GM06990 (cell line): ENCODE measurements at regions not wholly inside any gene's neighbourhood (a gene's known extent, or its start where the extent isn't known, plus 50 kb on each side); places are given as distances from the start of the nearest gene placed in this dataset.

Source experiments
- DNase-seq: peaks from one replicate; pipeline ENCODE4 v3.0.0-alpha.2; 2011; ENCODE audit not compliant: insufficient read length; ENCODE audit errors: extremely low read depth
- H3K27me3 ChIP-seq: replicated peaks from 2 replicates; pipeline ENCODE4 v1.6.0; 2011; ENCODE audit warnings: low read length; ENCODE audit not compliant: control insufficient read depth, insufficient read depth
- H3K36me3 ChIP-seq: 2 replicates; pipeline ENCODE4 v1.5.1; 2011; ENCODE audit warnings: low read length; ENCODE audit not compliant: control insufficient read depth, insufficient read depth
- H3K4me3 ChIP-seq: replicated peaks from 2 replicates; pipeline ENCODE4 v1.5.1; 2011; ENCODE audit warnings: low read depth, mild to moderate bottlenecking, control low read depth, low read length
- CTCF ChIP-seq: IDR thresholded peaks from 2 replicates; pipeline ENCODE4 v1.5.1; 2011; ENCODE audit warnings: low read length, control low read depth, mild to moderate bottlenecking, inconsistent platforms; ENCODE audit not compliant: insufficient read depth, poor library complexity, severe bottlenecking

GRCh38 chr9:89868100-89868499, 263.3 kb downstream of the GADD45G start:
- DNase-seq, result no peak
- Histone ChIP-seq H3K27me3 (no peaks in the 10 kb centered on the region; the same call in none of the 2 replicates), H3K4me3 (no peak overlapping the region), H3K36me3 (no peaks in the 10 kb centered on the region)
- TF ChIP-seq CTCF, result no peak

- H3K4me3 ChIP-seq, result no peak overlapping the region
- H3K36me3 ChIP-seq, result no peaks in the 10 kb centered on the region
- no peak for DNase-seq
- no peaks in the 10 kb centered on the region; the same call in none of the 2 replicates for H3K27me3 ChIP-seq
- TF ChIP-seq CTCF, result no peak
These were observed 265.2 kb downstream of the GADD45G start for GRCh38 chr9:89869793-89870580.

- DNase-seq, result no peak
- Histone ChIP-seq H3K27me3 (no peaks in the 10 kb centered on the region; the same call in none of the 2 replicates), H3K36me3 (no peaks in the 10 kb centered on the region), H3K4me3 (no peak overlapping the region)
- no peak for TF ChIP-seq CTCF
These were observed 267.1 kb downstream of the GADD45G start for GRCh38 chr9:89871871-89872331.

- no peak overlapping the region for H3K4me3 ChIP-seq
- DNase-seq, result no peak
- TF ChIP-seq CTCF, result no peak
- no peaks in the 10 kb centered on the region for H3K36me3 ChIP-seq
- no peaks in the 10 kb centered on the region; the same call in none of the 2 replicates for H3K27me3 ChIP-seq
These were observed 267.7 kb downstream of the GADD45G start for GRCh38 chr9:89872426-89872912.

GRCh38 chr9:89872913-89873707, 268.3 kb downstream of the GADD45G start:
- Histone ChIP-seq H3K27me3 (no peaks in the 10 kb centered on the region; the same call in none of the 2 replicates), H3K36me3 (no peaks in the 10 kb centered on the region), H3K4me3 (no peak overlapping the region)
- DNase-seq, result no peak
- no peak for TF ChIP-seq CTCF
